Adrenal gland (tissue), 5 donors: ENCODE measurements at regions not wholly inside any gene's neighbourhood (a gene's known extent, or its start where the extent isn't known, plus 50 kb on each side); places are given as distances from the start of the nearest gene placed in this dataset.

Source experiments
- POLR2A ChIP-seq, 2 donors: fragments of 450-650 bp; IDR thresholded peaks; one replicate each; pipeline ENCODE4 v1.6.1; 2017; ENCODE audit warnings: antibody characterized with exemption in 2 of 2, mild to moderate bottlenecking in 2 of 2, moderate library complexity in 1 of 2
- TF ChIP-seq, protein P1 (sequence below), 6 experiments: fragments of 450-650 bp in 4 of 6; fragments of 200-600 bp in 2 of 6; sonication (generic) in 1 of 6; IDR thresholded peaks; 1 replicate in 5 of 6; 2 replicates in 1 of 6; pipeline versions ENCODE4 v1.5.1 to v1.8.0; 2016 to 2021; ENCODE audit warnings: antibody characterized with exemption in 6 of 6, mild to moderate bottlenecking in 2 of 6, moderate library complexity in 1 of 6
- donor health status: DM: no; HTN: no; CAD: no.

DNA sequence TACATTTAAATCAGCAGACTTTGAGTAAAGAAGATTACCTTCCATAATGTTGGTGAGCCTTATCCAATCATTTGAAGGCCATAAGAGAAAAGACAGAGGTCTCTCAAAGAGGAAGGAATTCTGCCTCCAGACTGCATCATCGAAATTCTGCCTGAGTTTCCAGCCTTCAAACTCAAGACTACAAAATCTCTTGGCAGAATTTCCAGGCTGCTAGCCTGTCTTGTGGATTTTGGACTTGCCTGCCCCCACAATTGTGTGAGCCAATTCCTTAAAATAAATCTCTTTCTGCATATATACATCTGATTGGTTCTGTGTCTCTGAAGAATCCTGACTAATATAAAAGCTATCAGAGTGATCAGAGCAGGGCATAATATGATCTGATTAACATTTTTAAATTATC is 216.6 kb upstream of the CPHXL start:
- no peak for TF ChIP-seq POLR2A (IDR thresholded peaks at IDR 0.05)
- TF ChIP-seq, protein P1, sequence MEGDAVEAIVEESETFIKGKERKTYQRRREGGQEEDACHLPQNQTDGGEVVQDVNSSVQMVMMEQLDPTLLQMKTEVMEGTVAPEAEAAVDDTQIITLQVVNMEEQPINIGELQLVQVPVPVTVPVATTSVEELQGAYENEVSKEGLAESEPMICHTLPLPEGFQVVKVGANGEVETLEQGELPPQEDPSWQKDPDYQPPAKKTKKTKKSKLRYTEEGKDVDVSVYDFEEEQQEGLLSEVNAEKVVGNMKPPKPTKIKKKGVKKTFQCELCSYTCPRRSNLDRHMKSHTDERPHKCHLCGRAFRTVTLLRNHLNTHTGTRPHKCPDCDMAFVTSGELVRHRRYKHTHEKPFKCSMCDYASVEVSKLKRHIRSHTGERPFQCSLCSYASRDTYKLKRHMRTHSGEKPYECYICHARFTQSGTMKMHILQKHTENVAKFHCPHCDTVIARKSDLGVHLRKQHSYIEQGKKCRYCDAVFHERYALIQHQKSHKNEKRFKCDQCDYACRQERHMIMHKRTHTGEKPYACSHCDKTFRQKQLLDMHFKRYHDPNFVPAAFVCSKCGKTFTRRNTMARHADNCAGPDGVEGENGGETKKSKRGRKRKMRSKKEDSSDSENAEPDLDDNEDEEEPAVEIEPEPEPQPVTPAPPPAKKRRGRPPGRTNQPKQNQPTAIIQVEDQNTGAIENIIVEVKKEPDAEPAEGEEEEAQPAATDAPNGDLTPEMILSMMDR (IDR thresholded peaks at IDR 0.05): no peak
